ENCODE measurements at regions not wholly inside any gene's neighbourhood (a gene's known extent, or its start where the extent isn't known, plus 50 kb on each side); places are given as distances from the start of the nearest gene placed in this dataset.
"Not testable (repeated sequence)": the region's sequence is repeated elsewhere in the genome, so short reads cannot be mapped to it uniquely, and the experiment has no call there.

DNA sequence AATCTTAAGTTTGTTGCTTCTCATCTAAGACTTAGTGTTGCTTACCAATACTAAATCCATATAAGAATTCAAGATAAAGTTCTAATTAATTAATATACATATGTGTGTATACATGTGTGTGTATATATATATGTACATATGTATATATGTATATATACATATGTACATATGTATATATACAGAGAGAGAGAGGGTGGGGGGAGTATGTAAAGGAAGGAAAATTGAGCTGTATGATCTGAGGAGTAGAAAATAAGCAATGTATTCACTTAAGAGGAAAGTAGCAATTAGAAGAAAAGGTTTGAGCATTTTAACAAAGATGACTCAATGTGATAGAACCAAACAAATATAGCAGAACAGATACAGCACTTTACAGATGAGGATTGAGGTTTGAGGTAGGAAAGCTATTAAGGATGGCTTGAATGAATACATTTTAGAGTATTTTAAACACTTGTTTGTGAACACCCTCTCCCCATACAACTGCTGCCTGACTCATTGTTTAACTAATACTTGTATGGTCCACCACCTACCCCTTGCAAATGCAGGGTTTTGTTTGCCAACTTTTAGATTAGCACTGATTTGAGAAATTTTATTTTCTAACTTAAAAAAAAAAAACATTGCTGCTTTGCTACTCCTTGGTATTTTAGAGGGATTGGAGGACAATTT, 681.1 kb upstream of the CADM2 start:
- DNase-seq, result no peak

DNA sequence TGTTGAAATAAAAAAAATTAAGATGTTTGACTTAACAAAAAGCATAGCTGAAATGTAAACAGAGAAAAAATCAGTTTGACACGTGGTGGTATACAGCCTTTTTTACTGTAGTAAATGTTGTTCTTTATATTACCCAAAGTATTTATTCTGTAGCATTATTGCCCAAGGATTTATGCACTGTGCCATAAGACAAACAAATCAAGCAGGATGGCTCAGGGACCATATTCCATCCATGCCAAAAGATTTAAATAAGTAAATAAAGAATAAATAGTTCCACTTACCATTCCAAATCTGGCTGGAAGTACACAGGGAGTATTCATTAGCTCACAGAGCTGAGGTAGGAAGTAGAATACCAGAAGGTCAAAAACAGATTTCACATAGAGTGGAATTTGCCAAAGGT, 666.7 kb upstream of the CADM2 start:
- no peak for DNase-seq

DNA sequence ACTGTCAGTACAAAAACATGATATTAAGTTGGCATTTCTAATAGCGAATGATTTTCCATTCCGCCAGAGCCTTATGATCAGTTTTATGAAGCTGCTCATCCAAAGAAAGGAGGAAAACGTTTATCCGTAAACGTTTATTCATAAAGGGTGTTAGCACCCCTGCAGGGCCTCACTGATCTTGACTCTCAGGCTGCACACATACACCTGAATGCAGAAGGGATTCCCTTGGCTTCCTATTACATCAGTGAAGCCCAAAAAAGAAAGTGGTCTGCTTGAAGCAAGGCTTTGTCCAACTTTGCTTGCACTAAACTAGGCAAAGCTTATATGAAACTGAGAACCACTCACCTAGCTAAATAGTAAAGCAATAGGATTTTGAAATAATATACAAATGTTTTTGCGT, 659.5 kb upstream of the CADM2 start:
- DNase-seq, result no peak

DNA sequence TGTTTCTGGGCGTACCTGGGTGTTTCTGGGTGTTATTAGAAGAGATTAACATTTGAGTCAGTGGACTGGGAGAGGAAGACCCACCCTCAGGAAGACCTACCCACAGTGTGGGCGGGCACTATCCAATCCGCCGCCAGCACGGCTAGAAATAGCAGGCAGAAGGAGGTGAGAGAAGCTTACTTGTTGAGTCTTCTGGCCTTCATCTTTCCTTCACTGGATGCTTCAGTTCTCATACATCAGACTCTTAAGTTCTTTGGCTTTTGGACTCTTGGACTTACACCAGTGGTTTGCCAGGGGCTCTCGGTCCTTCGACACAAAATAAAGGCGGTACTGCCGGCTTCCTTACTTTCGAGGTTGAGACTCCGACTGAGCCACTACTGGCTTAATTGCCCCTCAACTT, 654.6 kb upstream of the CADM2 start:
- DNase-seq, result no peak

DNA sequence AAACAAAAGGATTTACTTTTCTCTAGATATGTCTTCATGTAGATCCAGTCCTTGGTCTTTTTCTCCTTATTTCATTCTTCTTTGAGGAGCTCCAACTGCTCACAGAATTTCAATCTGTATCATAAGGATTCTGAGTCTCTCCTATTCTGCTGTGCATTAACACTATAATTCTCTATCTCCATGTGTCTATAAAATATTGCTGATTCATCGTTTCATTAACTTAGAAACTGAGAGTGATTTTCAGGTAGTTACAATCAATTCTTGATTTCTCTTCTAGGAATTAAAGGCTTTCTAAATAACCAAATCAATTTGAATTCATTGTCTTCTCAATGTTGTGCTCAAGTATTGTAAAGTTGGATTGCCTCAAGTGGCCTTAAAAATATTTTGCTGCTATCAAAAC, 651.5 kb upstream of the CADM2 start:
- DNase-seq, result no peak

DNA sequence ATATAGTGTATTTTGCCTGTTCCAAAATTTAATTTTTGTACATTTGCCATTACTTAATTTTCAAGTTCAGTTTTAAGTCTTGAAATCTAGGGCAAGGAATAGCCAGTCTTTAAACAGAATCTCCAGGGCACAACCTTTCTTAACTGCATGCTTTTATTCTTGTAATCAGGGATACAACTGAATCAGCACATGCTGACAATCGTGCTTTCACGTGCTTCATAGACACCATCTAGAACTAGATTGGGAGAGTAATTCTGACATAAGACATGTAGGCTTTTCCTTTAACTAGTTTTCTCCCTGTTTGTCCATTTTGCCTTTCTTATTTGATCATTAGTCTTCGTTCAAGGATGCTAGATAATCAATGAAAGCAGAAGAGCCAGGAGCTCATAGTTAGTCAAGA, 650.4 kb upstream of the CADM2 start:
- DNase-seq, result no peak

DNA sequence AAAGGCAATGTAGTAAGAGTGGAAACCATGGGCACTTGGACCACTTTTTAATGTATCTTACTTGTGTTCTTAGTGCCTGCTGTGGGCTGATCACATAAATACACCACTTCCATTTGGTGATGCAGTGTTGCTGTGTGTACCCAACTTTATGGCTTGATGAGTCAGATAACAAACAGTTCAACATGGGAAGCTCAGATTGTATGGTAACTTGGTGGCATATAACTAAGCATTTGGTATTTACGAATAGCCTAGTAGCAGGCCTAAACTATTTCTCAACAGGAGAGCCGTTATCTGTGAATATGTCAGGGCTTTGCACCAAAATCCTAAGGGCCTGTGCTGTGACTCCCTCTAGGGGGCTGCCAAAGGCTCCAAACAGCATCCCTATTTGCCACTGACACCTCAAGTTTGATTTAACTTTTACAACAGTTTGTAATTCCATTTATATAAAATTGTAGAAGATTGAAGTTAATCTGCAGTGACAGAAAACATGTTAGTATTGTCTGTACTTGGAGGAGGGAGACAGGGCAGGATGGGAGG, 640.4 kb upstream of the CADM2 start:
- no peak for DNase-seq

DNA sequence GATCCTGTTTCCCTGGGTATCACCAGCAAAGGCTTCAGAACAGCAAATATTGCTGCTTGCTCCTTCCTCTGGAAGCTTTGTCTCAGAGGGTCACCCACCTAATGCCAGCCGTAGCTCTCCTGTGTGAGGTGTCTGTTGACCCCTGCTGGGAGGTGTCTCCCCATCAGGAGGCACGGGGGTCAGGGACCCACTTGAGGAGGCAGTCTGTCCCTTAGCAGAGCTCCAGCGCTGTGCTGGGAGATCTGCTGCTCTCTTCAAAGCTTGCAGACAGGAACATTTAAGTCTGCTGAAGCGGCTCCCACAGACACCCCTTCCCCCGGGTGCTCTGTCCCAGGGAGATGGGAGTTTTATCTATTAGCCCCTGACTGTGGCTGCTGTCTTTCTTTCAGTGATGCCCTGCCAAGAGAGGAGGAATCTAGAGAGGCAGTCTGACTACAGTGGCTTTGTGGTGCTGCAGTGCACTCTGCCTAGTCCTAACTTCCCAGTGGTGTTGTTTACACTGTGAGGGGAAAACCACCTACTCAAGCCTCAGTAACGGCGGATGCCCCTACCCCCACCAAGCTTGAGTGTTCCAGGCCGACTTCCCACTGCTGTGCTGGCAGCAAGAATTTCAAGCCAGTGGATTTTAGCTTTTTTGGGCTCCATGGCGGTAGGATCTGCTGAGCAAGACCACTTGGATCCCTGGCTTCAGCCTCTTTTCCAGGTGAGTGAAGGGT, 593.1 kb upstream of the CADM2 start:
- DNase-seq, result not testable (repeated sequence)
